ENCODE measurements at regions not wholly inside any gene's neighbourhood (a gene's known extent, or its start where the extent isn't known, plus 50 kb on each side); places are given as distances from the start of the nearest gene placed in this dataset.

DNA sequence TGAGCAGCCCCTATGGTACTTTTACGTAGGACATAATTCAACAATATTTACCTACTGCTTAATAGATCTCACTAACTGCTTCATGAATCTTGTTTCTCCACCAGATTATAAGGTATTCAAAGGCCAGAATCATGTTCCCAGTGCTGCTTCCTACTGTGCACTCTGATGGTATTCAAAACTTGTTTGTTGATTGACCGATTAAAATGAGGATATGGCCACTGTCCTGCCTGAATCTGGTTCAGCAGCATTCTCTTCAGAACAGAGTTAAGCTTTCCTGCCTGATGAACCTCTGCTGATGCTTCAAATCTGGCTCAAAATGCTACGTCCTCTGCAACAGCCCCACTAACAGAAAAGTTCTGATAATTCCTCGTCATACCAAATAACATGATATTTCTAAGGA is 150.7 kb upstream of the ZNF462 start:
- Histone ChIP-seq H3K36me3 (no peaks in the 10 kb centered on the region), H3K4me3 (no peak overlapping the region), H3K4me1 (peaks cover 0 to 16% (median 3%) of the 10 kb centered on the region in 12 donors), H3K27me3 (no peaks in the 10 kb centered on the region), H3K27ac (no peak overlapping the region), H3K9me3 (no peaks in the 10 kb centered on the region)
- 92 to 98% (median 94%) methylated on average over 4 of the region's 4 CpGs for WGBS, 4 donors
- ATAC-seq (no peak), DNase-seq (no peak)
- intact Hi-C loops (cut with DNase I): no loop called here
- no peak for TF ChIP-seq POLR2A (IDR thresholded peaks at IDR 0.05)
- TF ChIP-seq, protein P1, sequence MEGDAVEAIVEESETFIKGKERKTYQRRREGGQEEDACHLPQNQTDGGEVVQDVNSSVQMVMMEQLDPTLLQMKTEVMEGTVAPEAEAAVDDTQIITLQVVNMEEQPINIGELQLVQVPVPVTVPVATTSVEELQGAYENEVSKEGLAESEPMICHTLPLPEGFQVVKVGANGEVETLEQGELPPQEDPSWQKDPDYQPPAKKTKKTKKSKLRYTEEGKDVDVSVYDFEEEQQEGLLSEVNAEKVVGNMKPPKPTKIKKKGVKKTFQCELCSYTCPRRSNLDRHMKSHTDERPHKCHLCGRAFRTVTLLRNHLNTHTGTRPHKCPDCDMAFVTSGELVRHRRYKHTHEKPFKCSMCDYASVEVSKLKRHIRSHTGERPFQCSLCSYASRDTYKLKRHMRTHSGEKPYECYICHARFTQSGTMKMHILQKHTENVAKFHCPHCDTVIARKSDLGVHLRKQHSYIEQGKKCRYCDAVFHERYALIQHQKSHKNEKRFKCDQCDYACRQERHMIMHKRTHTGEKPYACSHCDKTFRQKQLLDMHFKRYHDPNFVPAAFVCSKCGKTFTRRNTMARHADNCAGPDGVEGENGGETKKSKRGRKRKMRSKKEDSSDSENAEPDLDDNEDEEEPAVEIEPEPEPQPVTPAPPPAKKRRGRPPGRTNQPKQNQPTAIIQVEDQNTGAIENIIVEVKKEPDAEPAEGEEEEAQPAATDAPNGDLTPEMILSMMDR (IDR thresholded peaks at IDR 0.05): no peak

DNA sequence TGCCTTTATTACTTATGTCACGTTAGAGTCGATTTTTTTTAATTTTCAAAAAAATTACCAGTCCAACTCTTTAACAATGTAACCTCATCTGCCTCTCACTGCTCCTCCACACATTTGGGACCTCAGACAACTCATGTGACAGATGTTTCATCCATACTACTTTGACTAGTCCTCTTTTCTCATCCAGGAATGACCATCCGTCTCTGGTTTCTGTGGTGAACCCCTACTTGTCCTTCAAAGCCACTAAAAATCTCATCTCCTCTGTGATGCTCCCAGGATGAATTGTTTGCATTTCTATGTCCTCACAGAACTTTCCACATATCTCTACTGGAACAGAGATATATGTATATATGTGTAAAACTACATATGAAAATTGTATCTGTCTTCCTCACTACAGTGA is 149.8 kb upstream of the ZNF462 start:
- WGBS, 4 donors: 93 to 95% (median 94%) methylated on average over 3 of the region's 3 CpGs
- ATAC-seq (no peak), DNase-seq (no peak)
- no peaks in the 10 kb centered on the region for H3K27me3 ChIP-seq
- H3K4me3 ChIP-seq: no peak overlapping the region
- TF ChIP-seq POLR2A (IDR thresholded peaks at IDR 0.05): no peak
- TF ChIP-seq, protein P1 (IDR thresholded peaks at IDR 0.05): no peak
- peaks cover 0 to 13% (median under 1%) of the 10 kb centered on the region in 12 donors for H3K4me1 ChIP-seq
- no peaks in the 10 kb centered on the region for H3K36me3 ChIP-seq
- H3K9me3 ChIP-seq: no peaks in the 10 kb centered on the region
- intact Hi-C loops (cut with DNase I): no loop called here
- H3K27ac ChIP-seq: no peak overlapping the region

DNA sequence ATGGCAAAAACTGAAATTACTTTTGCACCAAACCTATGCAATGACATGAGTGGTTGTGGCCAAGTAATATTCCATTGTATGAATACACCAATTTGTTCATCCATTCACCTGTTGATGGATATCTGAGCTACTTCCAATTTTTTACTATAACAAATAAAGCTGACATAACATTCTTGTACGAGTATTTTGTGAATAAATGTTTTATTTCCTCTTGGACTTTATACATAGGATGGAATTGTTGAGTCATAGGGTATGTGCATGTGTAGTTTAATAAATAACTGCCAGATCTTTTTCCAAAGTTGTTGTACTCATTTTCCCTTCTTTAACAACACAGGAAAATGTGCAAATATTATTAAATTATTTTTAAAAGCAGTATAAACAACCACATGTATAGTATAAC is 146.1 kb upstream of the ZNF462 start:
- ATAC-seq (no peak), DNase-seq (no peak)
- 30 to 81% (median 40%) methylated on average over 1 of the region's 1 CpG for whole genome bisulfite sequencing, 4 donors
- Histone ChIP-seq H3K27ac (no peak overlapping the region), H3K4me1 (peaks cover 0 to 27% (median 0%) of the 10 kb centered on the region in 12 donors), H3K27me3 (no peaks in the 10 kb centered on the region), H3K4me3 (no peak overlapping the region), H3K9me3 (no peaks in the 10 kb centered on the region), H3K36me3 (no peaks in the 10 kb centered on the region)
- intact Hi-C loops (cut with DNase I): no loop called here
- TF ChIP-seq, protein P1 (IDR thresholded peaks at IDR 0.05): no peak
- no peak for TF ChIP-seq POLR2A (IDR thresholded peaks at IDR 0.05)

DNA sequence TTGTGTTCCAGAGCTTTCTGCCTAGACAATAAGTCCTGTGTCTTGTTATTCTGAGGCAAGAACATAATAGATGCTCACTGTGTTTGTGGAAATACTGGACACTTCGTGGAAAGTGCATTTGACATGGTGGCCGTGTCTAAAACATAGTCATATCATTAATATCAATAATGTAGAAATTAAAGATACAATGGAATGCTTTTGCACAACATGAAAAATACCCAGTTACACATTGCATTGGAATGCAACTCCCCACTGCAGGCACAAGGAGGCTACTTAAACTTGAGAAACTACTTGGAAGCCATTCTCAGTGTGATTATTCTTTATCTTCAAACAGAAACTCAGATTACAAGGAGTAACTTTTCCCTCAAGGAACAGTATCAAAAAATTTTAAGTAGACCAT is 145.3 kb upstream of the ZNF462 start:
- no peak for TF ChIP-seq POLR2A (IDR thresholded peaks at IDR 0.05)
- TF ChIP-seq, protein P1 (IDR thresholded peaks at IDR 0.05): peak in 1 of 12 donors; percentile 12
- Histone ChIP-seq H3K36me3 (no peaks in the 10 kb centered on the region), H3K4me3 (no peak overlapping the region), H3K9me3 (no peaks in the 10 kb centered on the region), H3K27ac (no peak overlapping the region), H3K4me1 (peaks cover 0 to 32% (median 0%) of the 10 kb centered on the region in 12 donors), H3K27me3 (no peaks in the 10 kb centered on the region)
- intact Hi-C loops (cut with DNase I): no loop called here
- 66 to 70% (median 69%) methylated on average over 2 of the region's 2 CpGs for WGBS, 4 donors
- DNase-seq: no peak
- ATAC-seq: peak in 1 of 4 donors; percentile 55

Data from heart left ventricle (tissue), 16 donors.